GM21367 (cell line): ENCODE measurements at regions not wholly inside any gene's neighbourhood (a gene's known extent, or its start where the extent isn't known, plus 50 kb on each side); places are given as distances from the start of the nearest gene placed in this dataset.
A peak's percentile ranks its signal among the peaks of the same experiment; 100 is the strongest.

Source experiments
- ATAC-seq: cut with Tn5 transposase; IDR thresholded peaks from one replicate; pipeline ENCODE4 v1.9.1; 2021; ENCODE audit not compliant: unreplicated experiment

DNA sequence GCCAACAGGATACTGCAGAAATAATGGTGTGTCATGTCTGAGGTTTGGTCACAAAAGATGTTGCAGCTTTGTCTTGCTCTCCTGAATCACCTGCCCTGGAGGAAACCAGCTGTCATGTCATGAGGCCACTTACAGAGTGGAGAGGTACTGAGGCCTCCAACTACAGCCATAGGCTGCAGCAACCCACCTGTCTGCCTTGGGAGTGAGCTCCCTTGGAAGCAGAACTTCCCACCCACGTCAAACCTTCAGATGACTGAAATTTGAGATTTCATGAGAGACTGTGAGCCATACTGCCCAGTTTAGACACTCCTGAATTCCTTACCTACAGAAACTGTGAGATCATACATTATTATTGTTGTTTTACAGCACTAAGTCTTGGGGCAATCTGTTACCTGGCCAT lies 475.9 kb downstream of the HS3ST3B1 start:
- ATAC-seq = no peak

DNA sequence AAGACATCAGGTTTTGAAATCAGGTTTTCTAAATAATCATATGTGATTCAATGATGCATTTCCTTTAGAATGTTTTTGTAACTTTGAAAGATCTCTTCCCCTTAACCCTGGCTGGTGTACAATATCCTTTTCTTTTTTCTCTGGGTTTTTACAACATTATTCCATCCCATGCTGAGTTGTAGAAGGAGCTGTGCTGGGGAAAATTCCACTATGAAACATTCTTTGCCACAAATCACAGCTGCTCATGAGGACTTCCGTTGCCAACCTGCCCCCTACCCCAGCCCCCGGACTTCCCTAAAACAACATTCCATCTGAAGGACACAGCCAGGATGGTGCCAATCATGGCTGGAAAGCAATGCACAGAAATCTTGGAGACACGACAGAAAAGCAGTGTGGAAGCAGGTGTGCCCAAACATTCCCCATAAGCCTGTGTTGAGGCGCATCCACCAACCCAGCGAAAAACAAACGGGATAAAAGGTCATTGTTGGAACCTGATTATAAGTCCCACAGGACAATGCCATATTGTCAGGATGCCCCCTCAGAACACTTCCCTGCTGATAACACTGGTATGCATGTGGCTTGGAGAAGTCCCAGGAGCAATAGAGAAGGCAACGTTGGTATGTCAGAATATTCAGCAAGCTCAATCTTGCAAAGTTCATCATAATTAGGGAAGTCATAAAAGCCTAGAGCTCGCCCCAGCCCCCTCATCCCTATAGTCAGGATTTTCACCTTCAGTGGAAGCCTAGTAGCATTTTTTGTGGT lies 475.0 kb downstream of the HS3ST3B1 start:
- ATAC-seq = no peak

DNA sequence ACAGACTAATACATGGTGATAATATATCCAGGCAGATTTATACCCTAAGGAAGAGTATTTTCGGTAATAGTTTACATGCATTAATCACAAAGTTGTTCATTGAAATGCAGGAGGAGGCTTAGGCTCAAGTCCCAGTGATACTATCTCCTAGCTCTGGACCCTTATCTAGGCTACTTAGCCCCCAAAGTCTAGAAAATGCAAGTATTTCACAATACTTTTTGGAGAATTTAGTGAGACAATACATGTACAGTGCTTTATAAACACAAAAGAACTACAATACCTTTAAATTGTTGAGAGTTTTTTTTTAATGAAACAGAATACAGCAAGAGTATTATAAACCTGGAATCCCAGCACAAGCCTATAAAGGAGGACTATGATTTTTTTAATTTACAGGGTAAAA lies 473.9 kb downstream of the HS3ST3B1 start:
- ATAC-seq = no peak

DNA sequence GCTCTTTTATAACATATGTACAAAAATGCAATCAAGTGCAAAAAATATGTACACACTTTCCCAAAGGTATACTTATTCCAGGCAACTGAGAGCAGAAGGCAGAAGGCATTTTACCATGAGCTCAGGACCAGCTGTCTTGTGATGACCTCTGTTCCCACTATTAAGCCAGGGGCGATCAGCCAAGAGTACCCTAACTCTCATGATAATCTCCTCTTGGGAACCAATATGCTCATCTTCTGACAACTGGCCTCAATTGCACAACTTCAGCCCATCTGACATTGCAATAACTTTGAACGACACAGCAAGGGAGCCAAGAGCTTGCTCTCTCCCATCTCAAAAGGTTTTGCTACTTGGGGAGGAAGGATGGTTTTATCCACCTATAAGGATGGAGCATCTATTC lies 471.9 kb downstream of the HS3ST3B1 start:
- no peak for ATAC-seq

DNA sequence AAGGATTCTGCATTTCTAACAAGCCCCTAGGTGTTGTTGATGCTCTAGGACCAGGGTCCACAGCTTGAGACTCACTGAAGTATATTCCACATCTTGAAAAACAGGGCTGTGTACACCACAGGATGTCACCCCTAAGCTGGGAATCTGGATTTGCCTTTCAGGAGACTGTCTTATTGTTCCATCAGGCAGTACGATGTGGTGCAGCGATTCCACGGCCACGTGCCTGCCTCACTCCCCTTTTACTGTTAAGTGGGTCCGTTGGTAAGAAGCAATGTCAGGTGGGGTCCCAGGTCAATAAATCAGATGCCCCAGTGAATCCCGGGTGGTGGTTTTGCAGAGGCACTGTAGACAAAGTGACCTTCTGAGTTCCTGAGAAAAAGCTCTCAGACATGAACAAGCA lies 470.7 kb downstream of the HS3ST3B1 start:
- ATAC-seq = no peak

DNA sequence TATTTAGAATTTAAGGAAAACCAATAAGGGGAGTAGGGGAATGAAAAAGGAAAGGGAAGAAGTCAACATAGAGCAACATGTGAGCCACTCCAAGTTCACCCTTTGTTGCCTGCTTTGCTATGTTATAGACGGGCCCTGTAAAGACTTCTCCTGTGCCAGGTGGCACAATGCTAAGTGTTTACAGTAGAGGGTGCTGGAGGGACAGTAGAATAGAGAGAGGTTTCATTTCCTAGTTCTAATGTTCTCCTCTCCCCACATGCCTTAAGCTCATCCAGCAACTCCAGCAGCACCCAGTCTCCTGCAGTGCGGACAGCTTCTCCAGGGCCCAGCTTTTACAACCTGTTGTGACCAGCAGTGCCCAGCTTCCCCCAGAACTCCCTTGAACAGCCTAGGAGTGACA lies 468.0 kb downstream of the HS3ST3B1 start:
- no peak for ATAC-seq

DNA sequence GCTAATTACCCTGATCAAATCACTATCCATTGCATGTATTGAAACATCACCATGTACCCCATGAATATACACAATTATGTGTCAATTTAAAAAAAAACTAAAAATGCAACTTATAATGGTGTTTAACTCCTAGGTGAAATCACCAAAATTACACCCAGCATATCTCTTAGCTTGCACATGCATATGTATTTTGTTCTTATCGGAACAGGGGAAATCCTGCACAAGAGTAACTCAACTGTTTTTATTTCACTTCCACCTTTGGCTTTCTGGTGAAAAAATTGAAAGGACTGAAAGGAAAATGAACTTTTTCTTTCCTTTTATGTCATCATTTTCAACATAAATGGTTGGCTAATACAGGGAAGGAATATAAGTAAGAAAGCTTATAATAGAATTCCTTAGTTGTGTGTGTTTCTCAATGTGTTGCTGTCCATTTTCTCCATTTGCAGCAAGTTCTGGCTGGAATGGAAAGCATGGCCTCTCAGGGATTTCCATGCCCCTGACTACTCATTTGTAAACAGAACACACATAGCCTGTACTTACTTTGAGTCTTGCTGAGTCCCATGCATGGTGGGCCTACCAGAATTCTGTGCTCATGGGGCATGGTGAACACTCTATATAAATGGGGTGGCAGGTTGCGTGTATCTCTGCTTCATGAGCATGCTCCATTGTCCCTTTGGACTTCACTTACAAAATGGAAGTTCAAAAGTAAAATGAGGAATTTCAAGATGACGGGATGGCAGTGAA lies 462.0 kb downstream of the HS3ST3B1 start:
- ATAC-seq = no peak

DNA sequence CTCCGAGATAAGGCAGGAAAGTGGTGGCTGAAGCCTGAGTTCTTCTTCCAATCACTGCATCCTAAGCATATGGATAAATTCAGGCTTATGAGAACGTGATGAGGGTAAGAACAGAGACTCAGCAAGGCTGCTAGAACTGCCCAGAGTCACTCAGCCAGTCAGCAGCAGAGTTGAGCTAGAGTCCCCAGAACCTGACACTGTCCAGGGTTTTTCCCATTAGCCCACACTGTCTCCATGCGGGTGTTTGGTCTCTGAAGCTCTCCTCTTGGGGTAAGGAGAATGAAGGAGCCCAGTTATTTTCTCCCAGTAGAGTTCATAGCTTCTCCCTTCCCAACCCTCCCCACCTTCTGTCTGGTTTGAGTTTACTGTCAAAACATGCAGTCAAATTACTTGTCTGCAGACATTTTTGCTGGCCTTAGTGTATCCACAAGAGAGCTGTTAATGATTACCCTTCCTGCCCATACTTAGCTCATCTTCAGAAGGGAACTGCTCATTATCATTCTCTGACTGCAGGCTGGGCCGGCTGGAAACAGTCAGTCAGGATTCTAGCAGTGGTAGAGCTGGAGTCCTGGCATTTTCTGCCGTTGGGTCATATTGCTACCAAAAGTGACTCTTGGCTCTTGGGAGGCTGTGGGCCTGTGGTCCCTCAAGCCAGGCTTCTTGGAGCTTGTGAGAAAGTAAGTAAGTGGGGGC lies 460.0 kb downstream of the HS3ST3B1 start:
- no peak for ATAC-seq

DNA sequence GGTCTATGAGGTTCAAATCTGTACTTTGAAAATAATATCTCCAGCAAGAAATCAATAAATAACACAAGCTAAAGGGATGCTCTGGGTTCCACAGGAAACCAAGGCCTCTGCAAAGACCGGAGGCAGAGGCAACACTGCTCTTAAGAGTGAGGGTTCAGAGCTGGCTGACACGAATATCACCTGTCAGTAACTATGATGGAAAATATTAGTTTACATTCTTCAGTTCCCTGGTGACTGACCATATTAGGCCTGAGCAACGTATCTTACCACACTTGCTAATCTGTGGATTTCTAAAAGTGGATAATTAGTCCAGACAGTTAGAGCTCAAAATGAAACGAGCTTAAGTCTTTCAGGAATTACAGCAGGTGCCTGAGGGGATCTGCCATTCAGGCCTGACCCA lies 459.3 kb downstream of the HS3ST3B1 start:
- ATAC-seq = no peak

DNA sequence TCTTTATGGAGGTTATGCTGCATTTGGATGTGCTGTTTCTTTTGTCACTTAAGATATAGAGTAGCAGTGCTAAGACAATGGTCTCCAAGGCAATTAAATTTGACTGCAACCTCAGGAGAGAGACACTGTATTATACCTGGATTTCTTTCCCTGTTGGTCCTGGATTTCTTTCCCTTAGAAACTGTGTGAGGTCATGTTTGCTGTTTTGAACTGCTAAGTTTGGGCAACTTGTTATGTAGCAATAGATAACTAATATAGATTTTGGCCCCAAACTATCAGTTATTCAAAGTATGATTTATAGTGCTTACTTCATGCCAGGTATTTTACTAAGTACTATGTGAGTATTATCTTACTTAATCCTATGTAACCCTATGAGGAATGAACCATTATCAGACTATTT lies 458.4 kb downstream of the HS3ST3B1 start:
- ATAC-seq = no peak

DNA sequence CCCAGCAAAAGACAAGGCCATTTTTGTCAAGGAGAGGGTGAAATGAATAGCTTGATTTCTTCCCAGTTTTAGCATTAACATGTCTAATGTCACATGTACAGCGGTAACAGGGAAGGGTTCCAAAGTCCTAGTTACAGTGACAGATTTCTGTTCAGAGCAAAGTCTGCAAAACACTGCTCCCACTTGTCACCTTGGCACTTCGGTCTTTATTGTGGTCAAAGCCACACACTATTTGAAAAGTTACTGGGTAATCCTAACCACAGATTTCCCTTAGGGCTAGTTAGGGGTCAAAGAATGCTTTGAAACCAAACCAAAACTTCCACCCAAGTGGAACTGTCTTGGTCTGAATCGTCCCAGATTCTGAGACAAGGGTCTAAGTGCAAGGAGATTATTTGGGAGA lies 455.6 kb downstream of the HS3ST3B1 start:
- ATAC-seq = no peak

DNA sequence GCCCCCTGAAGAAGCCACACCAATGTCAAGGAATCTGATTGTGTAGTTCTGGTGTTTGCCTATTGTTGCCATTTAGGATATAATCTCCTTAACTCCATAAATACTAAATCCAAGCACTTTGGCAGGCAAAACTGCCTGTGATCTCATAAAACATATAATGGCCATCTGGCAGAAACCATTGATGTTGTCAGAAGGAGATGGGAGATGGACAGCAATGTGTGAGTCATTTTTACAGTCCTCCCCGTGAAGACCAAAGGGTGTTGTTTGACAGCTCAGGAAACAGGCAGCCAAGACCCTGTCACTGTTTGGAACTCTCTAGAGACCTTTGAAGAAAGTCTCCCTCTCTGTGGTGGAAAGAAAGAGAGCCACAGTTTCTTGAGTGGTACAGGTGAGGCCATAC lies 454.1 kb downstream of the HS3ST3B1 start:
- ATAC-seq = no peak

DNA sequence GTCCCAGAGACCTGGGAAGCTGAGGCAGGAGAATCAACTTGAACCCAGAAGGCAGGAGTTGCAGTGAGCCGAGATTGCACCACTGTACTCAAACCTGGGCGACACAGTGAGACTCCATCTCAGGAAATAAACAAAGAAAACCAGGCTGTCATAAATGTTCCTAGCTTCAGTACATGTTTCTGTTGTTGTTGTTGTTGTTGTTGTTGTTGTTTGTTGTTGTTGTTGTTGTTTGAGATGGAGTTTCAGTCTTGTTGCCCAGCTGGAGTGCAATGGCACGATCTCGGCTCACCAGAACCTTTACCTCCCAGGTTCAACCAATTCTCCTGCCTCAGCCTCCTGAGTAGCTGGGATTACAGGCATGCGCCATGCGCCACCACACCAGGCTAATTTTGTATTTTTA lies 452.5 kb downstream of the HS3ST3B1 start:
- no peak for ATAC-seq

DNA sequence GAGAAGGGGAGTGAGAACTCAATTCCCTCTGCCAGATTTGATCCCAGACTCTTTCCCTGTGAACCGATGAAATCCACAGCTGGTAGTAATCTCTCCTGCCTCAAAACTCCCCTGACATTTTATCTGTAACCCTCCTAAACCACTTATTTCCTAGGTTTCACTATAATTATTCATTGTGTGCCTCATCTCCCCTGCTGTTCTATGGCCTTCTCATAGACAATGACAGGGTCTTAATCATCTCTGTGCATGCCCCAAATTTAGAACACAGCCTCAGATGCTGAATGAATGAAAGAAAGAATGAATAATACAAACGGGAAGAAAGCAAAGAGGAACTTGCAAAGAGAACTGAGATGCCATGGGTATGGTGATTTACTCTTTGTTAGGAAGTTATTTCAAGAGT lies 451.1 kb downstream of the HS3ST3B1 start:
- no peak for ATAC-seq

DNA sequence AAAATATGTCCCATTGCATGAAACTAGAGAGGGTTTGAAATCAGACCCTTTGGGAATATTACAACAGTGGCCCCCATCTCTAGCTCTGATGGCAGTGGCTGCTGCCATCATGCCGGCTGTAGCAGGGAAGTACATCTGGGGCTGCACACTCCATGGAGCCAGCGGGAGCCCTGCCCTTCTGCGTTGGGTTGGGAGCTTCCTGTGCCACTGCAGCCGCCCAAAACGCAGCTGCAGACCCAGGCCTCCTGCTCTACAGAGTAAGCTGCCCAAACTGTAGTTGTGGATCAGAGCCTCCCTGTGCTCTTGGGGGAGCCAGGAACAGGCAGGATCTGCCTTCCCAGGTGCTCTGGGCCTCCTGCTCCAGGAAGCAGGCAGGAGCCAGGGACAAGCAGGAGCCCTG lies 450.0 kb downstream of the HS3ST3B1 start:
- ATAC-seq = no peak

DNA sequence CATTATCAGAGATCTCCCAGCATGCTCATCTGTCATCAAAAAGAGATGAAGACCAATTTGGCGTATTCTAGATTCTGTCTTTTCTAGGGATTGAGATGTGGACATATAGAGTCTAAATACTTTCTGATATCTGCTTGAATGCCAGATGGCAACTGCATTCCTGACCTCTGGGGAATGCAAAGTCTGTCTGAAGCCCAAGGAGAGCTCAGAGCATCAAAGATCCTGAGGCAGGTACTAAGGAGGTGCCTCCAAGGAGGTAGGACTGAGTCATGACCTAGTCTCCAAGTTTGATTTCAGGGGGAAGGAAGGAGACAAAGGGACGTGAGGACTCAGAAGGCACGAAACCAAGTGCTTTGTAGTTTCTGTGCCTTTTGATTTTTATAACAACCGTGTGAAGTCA lies 448.4 kb downstream of the HS3ST3B1 start:
- ATAC-seq = no peak

DNA sequence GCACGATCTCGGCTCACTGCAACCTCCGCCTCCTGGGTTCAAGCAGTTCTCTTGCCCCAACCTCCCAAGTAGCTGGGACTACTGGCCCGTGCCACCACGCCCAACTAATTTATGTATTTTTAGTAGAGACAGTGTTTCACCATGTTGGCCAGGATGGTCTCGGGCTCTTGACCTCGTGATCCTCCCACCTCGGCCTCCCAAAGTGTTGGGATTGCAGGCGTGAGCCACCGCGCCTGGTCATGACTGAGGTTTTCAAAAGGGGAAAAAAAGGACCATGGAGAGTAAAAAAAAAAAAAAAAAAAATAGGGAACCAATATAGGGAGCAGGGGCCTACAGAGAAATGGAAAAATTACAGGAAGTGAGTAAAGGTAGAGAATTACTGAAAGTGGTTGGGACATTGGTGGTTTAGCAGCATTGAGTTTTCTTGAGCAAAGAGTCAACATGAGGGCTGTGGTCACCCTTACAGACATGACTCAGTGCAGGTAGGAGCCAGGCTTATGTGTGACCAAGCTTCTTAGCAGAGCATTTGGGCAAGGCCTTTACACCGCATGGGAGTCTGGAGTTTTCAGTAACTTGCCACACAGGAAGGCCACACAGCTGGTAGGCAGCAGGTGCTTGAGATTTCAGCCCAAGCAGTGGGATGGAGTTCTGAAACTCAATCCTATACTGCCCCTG lies 447.3 kb downstream of the HS3ST3B1 start:
- ATAC-seq = peak; percentile 59

DNA sequence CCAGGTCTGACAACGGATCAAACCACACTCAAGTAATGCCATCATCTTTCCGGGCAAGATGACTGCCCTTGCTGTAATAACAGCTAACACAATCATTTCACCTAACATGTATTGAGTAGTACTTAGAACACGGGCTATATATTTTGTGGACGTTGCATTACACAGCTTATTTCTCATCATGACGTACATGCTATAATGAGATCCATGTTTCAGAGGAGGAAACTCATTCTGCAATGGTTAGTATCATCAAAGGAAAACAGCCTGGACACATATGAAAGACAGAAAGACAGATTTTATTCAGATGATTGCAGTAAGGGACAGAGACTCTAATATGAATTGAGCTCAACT lies 446.7 kb downstream of the HS3ST3B1 start:
- no peak for ATAC-seq

DNA sequence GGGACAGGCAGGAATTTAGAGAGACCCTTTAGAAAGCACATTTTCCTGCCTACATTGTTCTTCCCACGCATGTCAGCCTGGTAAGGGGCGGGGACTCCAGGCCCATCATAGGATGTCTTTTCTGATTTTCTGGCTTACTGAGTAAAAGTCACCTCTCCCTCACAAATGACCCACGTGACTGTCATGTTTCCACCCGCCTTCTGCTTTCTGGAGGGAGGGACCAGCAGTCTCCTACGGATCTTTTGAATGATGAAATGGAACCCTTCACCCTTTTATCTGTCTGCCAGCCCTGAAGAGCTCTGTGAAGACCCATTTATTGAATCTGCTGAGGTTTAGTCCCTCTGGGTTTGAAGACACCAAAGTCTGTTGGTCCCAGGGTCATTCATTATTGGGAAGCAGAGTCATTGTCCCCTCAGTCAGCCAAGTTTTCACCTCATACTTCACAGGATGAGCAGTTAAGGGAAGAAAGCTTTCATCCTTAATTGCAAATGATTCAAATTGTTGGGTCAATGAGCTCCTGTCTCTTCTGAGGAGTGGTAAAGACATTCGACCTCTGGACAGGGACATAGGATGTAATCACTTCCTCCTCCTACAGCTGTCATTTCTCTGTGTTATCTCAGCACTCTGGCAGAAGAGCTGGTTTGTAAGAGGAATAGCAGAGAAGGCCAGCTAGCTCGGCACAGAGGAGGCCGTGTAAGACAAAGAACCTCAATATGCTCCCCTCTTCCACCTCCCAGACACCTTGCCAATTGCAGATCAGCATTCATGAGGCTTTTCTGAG lies 446.1 kb downstream of the HS3ST3B1 start:
- ATAC-seq = no peak

DNA sequence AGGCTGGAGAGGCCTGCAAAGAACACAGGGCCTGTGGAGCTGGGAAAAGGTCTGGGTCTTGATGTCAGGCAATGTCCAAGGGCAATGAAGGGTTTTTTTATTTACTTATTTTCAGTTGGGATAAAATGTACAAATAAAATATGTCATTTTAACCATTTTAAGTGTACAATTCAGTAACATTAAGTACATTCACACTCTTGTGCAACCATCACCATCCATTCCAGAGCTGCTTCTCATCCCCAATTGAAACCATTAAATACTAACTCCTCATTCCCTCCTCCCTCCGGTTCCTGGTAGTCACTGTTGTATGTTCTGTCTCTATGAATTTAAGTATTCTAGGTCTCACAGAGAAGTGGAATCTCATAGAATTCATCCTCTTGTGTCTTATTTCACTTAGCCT lies 444.7 kb downstream of the HS3ST3B1 start:
- ATAC-seq = no peak
